ENCODE measurements at regions not wholly inside any gene's neighbourhood (a gene's known extent, or its start where the extent isn't known, plus 50 kb on each side); places are given as distances from the start of the nearest gene placed in this dataset.

DNA sequence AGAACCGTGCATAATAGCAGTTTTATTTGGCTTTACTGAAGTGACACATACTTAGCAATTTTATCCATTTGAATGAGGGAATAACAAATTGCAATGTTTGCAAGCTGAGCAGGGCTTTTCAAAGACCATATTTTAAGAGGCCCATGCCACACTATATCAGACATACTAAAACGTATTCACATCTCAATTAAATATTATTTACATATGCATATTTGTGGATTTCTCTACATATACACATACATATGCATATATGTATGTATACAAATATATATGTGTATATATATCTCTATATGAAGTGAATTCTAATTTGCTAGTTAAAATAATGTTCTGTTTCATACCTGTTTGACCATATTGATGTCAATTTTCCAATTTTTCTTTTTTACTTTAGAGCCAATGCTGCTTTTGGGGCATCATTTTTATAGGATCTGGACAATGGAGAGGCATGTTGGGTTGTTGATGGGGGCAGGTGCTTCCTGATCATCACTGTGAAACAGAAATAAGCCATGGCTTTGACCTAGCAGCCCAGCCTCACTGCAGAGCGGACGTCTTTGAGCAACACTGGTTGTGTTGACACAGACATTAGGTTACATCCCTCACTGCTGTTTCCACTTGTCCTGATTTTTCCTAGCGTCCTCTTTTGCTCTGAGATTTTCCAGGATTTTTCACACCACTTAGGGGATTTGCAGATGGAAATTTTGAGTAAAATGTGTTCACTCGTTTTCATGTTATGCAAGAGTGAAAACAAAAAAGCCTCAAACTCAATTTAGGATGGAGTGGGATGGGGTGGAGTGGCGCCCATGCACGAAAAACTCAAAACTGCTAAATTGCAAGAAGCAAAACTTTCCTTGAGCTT, 56.9 kb downstream of the RDH14 start:
- no peak for DNase-seq

DNA sequence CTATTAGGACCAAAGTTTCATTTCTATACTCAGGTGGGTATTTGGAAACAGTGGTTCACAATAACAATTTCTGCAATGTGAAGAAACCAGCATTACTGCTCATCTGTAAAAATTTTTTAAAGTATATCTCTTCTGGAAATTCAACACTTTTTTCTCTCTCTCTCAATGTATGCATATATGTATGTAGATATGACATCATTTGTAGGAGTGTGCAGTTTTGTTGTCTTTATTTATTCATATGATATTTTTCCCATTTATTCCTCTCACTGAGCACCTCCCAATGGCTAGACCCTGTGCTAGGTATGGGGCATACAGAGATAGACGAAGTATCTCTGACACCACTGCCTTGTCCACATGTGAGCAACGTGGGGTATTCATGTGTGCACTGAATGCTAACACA, 58.3 kb downstream of the RDH14 start:
- no peak for DNase-seq

DNA sequence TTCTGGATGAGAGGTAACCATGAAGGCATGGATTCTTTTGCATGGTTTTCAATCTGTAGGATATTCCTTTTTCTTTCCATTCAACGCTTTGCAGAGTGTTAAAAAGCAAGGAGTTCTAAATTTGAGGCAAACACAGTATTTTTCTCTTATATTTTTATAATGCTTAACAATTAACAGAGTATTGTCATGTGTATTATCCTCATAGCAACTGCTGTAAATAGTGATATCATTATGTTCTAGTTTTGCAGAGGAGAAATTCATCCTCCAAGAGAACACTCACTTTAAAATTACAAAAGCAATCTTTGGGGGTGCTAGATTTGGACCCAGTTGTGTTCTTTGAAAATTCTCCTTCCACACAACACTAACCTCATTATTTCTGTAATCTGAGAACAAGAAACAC, 58.7 kb downstream of the RDH14 start:
- no peak for DNase-seq

DNA sequence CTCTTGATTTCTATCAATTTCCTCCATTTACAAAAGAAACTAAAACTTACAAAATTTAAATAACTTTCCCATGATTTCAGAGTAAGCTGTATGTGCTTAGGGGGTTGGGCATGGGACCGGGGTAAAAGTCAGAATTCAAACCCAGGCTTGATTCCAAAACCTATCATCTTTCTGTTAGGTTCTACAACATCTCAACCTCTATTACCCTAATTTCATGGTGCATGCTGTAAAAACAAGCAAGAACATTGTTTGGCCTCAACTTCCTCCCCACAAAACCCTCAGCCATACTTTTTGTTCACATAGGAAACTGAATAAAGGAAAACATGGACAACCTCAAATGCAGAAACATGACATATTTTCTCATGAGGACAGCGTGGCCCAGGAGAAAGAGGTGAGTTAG, 59.3 kb downstream of the RDH14 start:
- no peak for DNase-seq

DNA sequence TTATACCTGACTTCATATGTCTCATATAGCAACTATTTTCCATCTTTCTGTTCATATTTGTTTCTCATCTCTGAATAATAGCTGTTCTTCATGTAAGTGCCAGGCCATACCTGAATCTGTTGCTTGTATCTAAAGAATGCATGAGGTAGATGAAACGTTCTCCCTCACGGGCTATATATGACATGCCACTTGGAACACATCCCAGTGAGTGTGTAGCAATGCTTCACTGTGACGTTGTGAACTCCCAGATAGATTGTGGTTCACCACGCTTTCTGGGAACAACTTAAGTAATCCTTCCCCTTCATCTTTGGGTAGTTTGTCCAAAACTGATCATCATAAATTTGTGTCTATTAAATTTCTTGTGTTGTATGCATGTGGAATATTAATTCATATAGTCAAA, 60.1 kb downstream of the RDH14 start:
- no peak for DNase-seq

DNA sequence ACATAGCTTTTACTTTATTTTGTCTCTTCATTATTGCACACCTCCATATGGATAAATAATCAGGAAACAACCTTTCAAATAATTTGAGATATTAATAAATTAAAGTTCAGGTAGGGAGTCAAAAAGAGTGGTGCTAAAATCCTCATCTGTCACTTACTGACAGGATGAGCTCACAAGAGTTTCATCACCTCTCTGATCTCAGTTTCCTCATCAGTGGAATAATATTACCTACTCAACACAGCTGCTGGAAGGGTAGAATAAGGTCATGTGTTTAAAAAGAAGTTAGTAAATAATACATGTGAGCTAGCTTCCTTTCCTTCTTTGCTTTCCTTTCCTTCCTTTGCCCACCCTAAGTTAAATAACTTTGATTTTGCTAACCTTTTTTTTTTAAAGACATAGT, 61.9 kb downstream of the RDH14 start:
- no peak for DNase-seq

DNA sequence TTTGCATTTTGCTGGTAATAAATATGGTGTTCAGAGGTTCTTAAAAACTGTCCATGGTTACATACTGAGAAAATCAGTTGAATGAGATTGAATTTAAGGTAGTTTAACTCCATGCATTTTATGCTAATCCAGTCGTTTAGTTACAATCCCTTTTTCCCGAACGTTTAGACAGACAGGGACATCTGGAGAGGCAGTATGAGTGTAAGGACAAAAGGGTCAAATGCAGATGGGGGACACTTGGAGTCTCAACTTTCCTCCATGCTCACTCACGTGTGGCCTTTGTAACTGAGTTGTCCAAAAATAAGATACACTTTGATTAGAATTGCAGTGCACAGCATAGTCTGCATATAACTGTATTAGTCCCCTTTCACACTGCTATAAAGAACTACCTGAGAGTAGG, 63.9 kb downstream of the RDH14 start:
- DNase-seq = no peak

DNA sequence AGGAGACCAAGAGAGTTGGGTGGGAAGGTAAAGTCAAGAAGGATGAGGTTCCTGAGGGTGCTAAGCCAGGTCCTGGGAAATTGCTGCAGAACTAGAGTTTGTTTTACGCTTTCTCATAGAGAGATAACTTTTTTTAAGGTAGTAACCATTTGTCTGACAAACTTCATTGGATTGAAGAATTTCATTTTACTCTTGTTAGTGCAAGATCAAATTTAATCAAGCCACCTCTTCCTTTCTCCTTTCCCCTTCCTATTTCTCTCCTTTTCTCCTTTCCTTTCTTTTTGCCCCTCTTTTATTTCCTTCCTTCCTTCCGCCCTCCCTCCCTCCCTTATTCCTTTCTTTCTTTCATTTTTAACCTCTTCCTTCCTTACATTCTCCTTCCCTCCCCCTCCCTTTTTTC, 65.4 kb downstream of the RDH14 start:
- DNase-seq = no peak

DNA sequence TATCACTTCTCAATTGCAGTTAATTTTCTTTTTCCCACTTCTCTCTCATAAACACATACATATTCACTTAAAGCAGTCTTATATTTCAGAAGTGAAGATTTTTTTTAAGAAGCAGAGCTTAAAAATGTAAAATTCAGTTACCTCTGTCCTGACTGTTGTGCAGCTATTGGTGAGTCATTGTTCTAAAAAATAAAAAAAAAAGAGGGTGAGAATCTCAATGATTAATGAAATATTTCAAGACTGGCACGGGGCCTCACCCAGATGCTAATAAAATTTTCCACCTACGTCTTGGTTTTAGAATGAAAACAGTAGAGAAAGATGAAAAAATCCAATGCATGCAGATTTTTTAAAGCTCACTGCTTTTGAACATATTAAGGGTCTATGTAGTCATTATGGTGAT, 67.7 kb downstream of the RDH14 start:
- no peak for DNase-seq

DNA sequence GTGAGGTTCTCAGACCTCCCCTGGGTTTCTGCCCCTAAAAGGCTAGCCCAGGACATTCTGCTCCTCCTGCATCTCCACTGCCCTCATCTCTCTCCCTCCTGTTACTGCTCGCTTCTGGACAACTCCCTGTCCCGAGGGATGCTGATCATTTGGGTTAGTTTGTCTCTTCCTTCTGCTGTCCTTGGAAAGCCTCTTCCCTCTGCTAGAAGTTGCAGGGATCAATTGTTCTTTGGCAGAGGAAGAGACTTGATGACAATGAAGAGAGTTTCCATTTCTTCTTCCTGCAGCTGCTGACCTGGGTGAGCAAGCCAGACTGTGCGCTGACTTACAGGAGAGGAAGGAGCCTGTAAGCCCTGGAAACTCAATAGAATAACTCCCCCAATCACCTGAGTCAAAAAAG, 68.9 kb downstream of the RDH14 start:
- DNase-seq = no peak

DNA sequence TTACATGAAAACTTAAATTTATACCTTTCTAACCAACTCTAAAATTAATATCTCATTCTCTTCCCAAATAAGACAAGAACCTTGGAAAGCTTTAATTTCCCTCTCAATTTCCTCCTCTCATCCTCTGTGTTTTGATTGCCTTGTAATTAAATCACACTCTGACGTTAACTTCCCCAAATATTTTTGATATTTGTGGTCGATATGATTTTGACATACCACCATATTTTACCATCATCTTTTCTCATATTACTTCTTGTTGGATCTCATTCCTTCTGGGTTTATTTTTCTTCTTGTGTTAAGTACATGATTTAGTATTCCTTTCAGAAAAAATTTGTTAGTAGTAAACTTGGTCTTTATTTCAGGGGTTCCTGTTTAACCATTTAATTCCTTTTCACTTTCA, 69.6 kb downstream of the RDH14 start:
- DNase-seq = no peak

DNA sequence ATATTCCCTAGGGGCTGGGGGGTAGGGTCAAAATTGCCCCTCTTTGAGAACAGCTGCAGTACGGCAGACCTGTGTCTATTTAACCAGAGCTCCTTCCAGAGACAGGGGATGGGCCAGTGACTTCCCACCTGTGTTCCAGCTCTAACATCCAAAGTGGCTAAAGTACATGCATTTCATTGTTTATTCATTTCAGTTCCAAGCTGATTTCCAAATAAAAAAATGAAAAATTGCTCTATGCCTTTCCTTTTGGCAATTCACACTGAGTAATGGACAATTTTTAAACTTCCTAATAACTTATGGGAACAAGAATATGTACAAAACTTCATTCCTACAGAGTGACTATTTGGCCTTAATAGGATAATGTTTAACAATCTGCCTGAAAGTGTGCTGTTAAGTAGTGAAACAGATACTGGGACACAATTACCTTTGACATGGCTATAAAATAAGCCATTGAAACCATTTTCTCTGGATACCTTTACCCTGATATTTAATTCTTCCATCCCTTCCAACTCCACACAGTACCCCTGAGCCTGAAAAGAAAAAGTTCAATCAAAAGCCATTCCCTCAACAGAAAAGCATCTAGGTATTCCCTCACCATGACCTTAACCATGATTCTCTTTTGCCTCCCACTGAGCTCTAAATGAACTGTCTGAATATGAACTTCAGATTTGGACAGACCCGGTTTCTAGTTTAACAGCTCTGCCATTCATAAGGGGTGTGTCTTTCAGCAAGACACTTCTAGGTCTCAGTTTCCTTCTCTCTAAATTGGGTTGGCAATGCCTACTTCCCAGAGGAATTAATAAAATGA, 73.1 kb downstream of the RDH14 start:
- no peak for DNase-seq

DNA sequence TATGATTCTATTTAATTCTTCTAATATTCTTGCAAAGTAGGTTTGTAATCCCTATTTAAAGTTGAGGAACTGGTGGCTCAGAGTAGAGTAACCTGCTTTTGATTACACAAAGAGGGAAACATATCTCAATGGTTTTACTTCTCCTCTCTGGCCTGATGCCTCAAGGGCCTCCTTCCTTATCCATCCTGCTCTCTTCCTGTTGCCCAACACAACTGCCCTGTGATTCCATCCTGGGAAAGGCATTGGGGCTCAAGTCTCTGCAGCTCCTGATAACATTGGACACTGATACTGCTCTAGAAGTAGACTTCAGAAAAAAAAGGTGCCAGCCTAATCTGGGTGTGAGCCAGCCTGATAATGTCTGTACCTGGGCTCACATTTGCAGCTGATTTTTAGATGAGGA, 75.8 kb downstream of the RDH14 start:
- DNase-seq = no peak

DNA sequence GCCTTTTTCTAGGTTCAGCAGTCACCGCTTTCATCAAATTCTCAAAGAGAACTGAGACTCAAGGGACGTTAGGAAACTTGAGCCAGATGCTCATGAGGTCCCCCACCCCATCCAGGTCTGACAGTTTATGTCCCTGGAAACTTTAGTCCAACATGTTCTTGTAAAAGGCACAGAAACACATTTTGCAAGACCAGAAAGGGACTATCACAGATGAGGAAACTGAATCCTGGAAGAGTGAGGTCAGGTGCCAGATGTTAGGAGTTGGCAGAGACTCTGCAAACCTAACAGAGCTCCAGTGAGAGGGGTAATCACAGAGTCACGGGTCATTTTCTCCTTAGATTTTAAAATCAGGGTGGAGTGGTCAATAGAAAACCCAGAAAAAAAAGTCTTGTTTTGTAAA, 76.6 kb downstream of the RDH14 start:
- DNase-seq = no peak

DNA sequence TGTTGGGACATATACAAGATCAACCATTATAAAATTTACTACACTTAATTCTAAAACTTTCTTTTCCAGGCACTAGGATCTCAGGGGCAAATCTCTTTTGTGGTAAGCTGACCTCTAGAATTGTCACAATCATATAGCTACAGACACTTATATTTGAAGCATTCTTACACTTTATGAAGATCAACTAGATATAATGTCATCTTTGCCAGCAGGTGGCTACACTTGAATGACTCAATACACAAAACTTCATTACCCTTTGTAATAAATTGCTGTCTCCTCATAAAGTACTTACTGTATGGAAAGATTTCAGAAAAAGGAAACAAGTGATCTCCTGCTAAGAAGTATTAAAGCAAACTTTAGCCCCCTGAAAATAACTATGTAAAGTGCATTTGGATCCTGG, 77.8 kb downstream of the RDH14 start:
- no peak for DNase-seq

DNA sequence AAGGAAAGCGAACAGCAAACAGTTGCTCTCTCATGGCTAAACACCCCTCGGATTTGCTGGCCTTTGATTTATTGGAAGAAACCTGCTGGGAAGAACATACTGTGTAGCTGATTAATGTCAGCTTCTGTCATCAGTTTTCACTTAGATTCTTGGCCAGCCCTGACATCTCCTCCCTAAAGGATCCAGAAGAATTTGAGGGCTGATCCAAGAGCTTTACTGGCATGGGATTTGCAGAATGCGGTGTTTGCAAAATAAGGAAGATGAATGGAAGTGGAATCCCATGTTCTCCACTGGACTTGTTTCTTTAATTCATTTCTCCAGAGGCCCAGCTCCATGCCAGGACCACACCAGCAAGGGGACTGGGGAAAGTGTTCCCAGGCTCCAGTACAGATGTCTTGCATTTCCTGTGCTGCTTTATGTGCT, 80.5 kb downstream of the RDH14 start:
- DNase-seq = no peak

DNA sequence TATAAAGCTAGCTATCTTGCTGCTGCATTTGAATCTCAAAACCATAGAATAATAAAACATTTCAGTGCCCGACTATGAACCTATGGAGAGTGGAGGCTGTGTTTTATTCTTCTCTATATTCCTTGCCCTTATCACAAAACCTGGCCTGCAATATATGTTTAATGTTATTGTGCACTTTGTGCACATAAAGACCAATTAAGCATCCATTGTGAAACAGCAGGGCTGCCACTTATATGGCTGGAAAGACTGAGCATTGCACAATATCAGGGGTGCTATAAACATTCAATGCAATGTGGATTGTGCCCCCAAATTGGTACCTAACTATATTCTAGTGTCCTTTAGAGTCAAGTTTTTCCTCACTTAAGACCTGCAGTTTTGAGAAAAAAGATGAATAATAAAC, 83.2 kb downstream of the RDH14 start:
- DNase-seq = no peak

DNA sequence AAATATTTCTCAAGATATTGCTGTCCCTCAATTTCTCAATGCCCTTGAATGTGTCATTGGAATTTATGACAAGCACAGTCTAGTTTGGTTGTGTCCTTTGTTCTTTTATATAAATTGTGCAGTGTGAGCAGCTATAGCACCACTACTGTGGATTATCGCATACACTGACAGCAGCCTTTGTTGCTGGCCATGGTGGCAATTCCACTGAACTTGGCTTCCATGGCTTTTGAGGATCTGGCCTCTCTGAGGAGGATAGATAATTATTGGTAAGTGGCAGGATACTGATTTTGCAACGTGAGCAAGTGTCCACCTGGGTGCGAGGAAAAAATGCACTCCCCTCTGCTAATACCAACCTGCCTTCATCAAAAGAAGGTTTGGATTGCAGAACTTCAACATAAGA, 84.0 kb downstream of the RDH14 start:
- DNase-seq = no peak

DNA sequence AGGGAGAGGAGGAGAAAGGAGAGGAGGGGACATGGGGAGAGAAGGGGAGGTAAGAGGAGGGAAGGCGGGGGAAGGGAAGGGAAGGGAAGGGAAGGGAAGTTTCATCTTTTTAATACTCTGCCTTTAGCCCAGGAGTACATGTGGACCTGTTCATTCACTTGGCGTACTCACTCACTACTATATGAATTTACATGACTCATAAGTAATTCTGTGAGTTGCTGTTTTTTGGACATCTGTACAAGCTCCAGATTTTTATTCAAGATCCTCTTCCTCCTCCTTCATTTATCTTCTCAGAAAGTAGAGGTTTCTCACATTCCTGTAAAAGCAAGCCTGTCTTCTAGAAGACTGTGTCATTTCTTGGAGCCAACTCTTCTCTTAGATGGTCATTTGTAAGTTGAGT, 84.6 kb downstream of the RDH14 start:
- no peak for DNase-seq

DNA sequence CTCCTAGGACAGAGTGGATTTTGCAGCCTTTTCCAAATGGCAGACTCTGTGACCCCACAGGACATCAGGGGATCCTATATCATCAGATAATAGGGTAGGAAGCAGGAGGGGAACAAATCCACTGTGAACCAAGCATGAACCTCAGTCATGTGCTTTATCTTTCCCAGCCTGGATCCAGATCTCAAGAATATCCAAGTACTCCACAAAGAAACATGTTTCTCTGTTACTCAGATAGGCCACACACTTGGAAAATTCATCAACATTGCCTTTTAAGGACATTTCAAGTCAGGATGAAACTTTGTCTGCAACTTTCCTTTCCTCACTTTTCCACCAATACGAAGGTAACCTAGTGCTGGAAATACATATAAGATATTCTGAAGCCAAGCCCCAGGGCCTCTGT, 85.8 kb downstream of the RDH14 start:
- no peak for DNase-seq

DNA sequence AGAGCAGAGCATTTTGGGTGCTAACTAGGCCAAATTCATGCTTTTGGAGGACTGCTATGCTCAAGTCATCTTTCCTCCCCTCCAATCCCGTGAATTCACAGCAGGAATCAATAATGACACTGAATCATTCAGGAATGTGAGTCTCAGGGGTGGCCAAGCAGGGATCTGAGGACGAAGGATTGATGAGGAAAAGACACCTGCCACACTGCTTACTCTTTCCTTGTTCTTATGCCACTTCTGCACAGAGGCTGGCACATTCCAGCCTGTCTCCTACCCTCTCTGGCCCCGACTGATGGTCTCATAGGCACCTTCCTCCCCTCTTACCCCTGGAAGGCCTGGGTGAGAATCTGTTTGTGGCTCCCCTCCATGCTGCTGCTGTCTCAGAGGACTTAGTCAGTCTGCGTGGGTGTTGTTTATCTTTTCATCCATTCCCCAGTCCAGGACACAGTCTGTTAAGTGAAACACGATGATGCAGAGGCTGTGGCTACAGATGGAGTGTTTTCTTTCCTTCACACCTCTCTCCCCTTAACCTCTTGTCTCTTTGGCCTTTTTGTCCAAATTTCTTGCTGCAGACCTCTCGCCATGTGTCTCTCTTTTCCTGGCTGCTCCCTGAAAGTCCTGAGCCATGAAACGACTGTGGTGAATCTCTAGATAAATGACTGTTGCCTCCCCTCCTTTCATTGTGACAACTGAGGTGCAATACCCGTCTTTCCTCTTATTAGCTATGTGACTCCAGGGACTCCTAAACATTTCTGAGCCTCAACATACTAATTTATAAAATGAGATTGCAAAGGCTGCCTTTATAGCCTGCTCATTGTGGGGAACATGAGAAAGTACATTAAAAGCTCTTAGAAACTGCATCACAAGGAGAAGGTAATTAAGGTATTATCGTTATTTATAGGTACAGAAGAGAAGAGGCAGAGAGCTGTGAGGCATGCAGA, 86.9 kb downstream of the RDH14 start:
- DNase-seq = no peak

DNA sequence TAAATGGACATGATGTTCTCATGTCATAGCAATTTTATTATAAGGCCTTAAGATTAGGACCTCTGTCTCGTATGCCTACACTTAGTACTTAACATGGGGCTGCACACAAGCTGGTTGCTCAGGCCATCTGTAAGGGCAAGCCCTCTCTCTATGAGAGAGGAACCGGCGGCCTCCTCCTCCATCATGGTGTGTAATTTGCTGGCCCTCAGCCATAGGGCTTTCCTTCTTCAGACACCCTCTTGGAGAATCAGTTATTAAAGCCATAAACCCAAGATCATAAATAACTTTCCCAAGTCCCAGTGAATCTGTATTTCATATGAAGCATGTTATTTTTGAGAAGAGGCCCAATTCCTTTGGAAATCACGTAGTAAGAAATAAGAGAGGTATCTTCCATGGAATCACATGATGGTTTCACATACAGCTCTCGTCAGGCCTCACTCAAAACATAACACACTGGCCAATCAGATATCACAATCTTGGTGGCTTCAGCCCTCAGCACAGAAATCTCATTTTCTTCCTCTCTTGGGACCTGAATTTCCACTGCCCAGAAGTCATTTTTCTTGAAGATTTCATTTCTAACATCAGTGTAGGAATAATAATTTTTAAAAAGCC, 92.6 kb downstream of the RDH14 start:
- no peak for DNase-seq

DNA sequence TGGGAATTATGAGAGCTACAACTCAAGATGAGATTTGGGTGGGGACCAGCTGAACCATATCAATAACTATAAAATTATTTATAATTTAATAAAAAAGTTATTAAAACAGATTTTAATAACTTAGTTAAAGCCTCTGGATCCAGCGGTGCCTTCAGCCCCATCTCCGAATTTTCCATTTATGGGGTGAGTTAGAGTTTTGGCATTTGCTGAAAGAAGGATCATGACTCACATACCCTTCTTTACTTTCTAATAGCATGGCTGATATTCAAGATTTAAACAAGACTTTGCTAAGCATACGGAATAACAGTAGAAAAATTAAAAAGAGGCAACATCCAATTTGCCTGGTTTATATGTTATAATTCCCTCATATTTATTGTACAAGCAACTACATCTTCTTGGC, 94.5 kb downstream of the RDH14 start:
- no peak for DNase-seq

All from NCI-H2081 treated with DMSO at 0.1 percent for 48 hours (cell line).